ENCODE measurements at regions not wholly inside any gene's neighbourhood (a gene's known extent, or its start where the extent isn't known, plus 50 kb on each side); places are given as distances from the start of the nearest gene placed in this dataset.

DNA sequence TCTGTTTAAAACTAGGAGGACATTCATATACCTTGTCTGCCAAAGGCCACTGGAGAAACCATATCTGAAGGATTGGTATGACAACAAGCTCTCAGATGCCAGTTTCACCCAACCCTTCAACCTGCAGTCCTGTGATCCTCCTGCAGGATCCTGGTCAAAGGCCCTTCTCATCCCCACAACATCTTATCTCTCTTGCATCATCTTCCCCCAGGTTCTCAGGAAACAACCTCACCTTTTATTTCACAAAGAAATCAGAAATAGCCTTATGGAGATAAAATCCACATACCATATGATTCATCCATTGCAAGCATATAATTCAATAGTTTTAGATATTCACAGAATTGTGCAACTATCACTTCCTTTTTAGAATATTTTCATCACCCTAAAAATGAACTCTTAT lies 104.0 kb upstream of the DSCAM start:
- TF ChIP-seq EZH2 (IDR thresholded peaks at IDR 0.05) (no peak), POLR2AphosphoS5 (IDR thresholded peaks at IDR 0.05; ENCODE audit: borderline replicate concordance, low read depth, low read length) (no peak)
